K562 (cell line): ENCODE measurements at regions not wholly inside any gene's neighbourhood (a gene's known extent, or its start where the extent isn't known, plus 50 kb on each side); places are given as distances from the start of the nearest gene placed in this dataset.
A peak's percentile ranks its signal among the peaks of the same experiment; 100 is the strongest.

Experiments used
- ATAC-seq: fragments of 200-7000 bp; cut with Tn5 transposase; 3 replicates; pipeline ENCODE4 v1.9.1; 2020; ENCODE audit warnings: moderate library complexity
- BruUV-seq: library from RNA; stranded (reverse); fragments of 400-500 nt; replicated peaks from 2 replicates; lab custom pipeline; 2021; lab: Mats Ljungman, UMichigan
- CTCF ChIA-PET: fragments of 300-600 bp; formaldehyde crosslinking; extraction: SDS; loops from one replicate; lab custom pipeline; 2021; ENCODE audit warnings: low intra/inter-chr PET ratio; lab: Yijun Ruan, JAX
- POLR2A ChIA-PET: fragments of 300-600, 350-650 bp; sonication (Branson Sonifier 250); formaldehyde crosslinking; extraction: SDS; loops from one replicate; lab custom pipeline; 2021; ENCODE audit warnings: antibody characterized with exemption, inconsistent platforms; lab: Yijun Ruan, JAX
- DNase-seq, 4 experiments: peaks; one replicate each; pipeline versions ENCODE4 v3.0.0 to v3.0.0-alpha.2; 2011 to 2018; ENCODE audit warnings: low spot score in 3 of 4, mixed read lengths in 3 of 4; ENCODE audit errors: extremely low read depth in 1 of 4
- FAIRE-seq: peaks from 2 replicates; lab custom pipeline; 2011; peaks lifted over from hg19 to GRCh38; lab: Jason Lieb, UNC
- H2AFZ ChIP-seq: 2 replicates; pipeline ENCODE4 v1.6.0; 2011; ENCODE audit warnings: low read depth, low read length, control low read depth, inconsistent platforms
- H3K27ac ChIP-seq: fragments of 200-600 bp; 3 replicates; pipeline ENCODE4 v1.8.0; 2011; ENCODE audit warnings: low read depth, mild to moderate bottlenecking, control low read depth, inconsistent platforms, low read length, moderate library complexity, mixed read lengths; ENCODE audit errors: extremely low read depth
- H3K27me3 ChIP-seq, 2 experiments: fragments of 300-600 bp in 1 of 2; 2 replicates in 1 of 2; 3 replicates in 1 of 2; pipeline versions ENCODE4 v1.6.0 to v1.8.0; 2011; ENCODE audit warnings: inconsistent platforms in 2 of 2, low read length in 2 of 2, mild to moderate bottlenecking in 1 of 2, mixed read lengths in 1 of 2, moderate library complexity in 1 of 2; ENCODE audit not compliant: control insufficient read depth in 2 of 2, insufficient read depth in 2 of 2
- H3K36me3 ChIP-seq: fragments of 300-600 bp; 3 replicates; pipeline ENCODE4 v1.8.0; 2011; ENCODE audit warnings: mild to moderate bottlenecking, low read length, inconsistent platforms; ENCODE audit not compliant: control insufficient read depth, insufficient read depth
- H3K4me1 ChIP-seq, 2 experiments: fragments of 200-600 bp in 1 of 2; replicated peaks in 1 of 2; 2 replicates in 1 of 2; 3 replicates in 1 of 2; pipeline versions ENCODE4 v1.5.1 to v1.8.0; 2011; ENCODE audit warnings: inconsistent platforms in 2 of 2, low read length in 2 of 2, mild to moderate bottlenecking in 1 of 2, mixed read lengths in 1 of 2, moderate library complexity in 1 of 2; ENCODE audit not compliant: control insufficient read depth in 2 of 2, insufficient read depth in 2 of 2
- H3K4me2 ChIP-seq: 2 replicates; pipeline ENCODE4 v1.6.1; 2011; ENCODE audit warnings: low read length, control low read depth, inconsistent platforms, mixed read lengths; ENCODE audit not compliant: insufficient read depth
- H3K4me3 ChIP-seq: fragments of 200-600 bp; sonication (generic), shearing (Covaris generic); 2 replicates; pipeline ENCODE4 v1.5.1; 2016; ENCODE audit warnings: control low read depth, inconsistent platforms
- H3K79me2 ChIP-seq: fragments of 200-600 bp; 3 replicates; pipeline ENCODE4 v1.8.0; 2011; ENCODE audit warnings: low read length, inconsistent platforms; ENCODE audit not compliant: control insufficient read depth, insufficient read depth
- H3K9ac ChIP-seq, 2 experiments: 2 replicates each; pipeline versions ENCODE4 v1.6.0 to v1.6.1; 2011; ENCODE audit warnings: low read depth in 2 of 2, low read length in 2 of 2, control low read depth in 1 of 2, inconsistent platforms in 1 of 2, mild to moderate bottlenecking in 1 of 2, mixed read lengths in 1 of 2; ENCODE audit not compliant: insufficient read depth in 1 of 2
- H3K9me1 ChIP-seq: one replicate; pipeline ENCODE4 v1.6.0; 2011; ENCODE audit warnings: inconsistent platforms, mild to moderate bottlenecking, low read length, moderate library complexity; ENCODE audit not compliant: control insufficient read depth, insufficient read depth
- H3K9me3 ChIP-seq: replicated peaks from 2 replicates; pipeline ENCODE4 v1.5.1; 2011; ENCODE audit warnings: low read depth, low read length, inconsistent platforms; ENCODE audit not compliant: control insufficient read depth, insufficient read depth
- H4K20me1 ChIP-seq: replicated peaks from 2 replicates; pipeline ENCODE4 v1.6.1; 2011; ENCODE audit warnings: low read length, inconsistent platforms, mixed read lengths; ENCODE audit not compliant: control insufficient read depth, insufficient read depth
- DMBX1 ChIP-seq: fragments of 250-450 bp; sonication (Bioruptor Pico); IDR thresholded peaks from 2 replicates; pipeline ENCODE4 v1.8.0; 2022; ENCODE audit warnings: inconsistent platforms, mild to moderate bottlenecking, moderate library complexity, borderline replicate concordance
- GABPA ChIP-seq: fragments of 200-800 bp; sonication (Bioruptor generic); conservative IDR thresholded peaks from 2 replicates; pipeline ENCODE4 v1.6.1; 2016; ENCODE audit warnings: low read depth, missing genetic modification characterization, missing compliant biosample characterization
- SLC30A9 ChIP-seq: fragments of 250-450 bp; sonication (Bioruptor Pico); IDR thresholded peaks from 2 replicates; pipeline ENCODE4 v1.8.0; 2022; ENCODE audit warnings: mild to moderate bottlenecking, moderate library complexity
- TCF7L2 ChIP-seq: fragments of 150-350 bp; IDR thresholded peaks from 2 replicates; pipeline ENCODE4 v1.6.1; 2016; ENCODE audit warnings: low read depth, mild to moderate bottlenecking, low read length, moderate library complexity
- ZKSCAN1 ChIP-seq: fragments of 150-350 bp; IDR thresholded peaks from 2 replicates; pipeline ENCODE4 v1.6.1; 2016; ENCODE audit warnings: low read depth, low read length
- ZNF766 ChIP-seq: fragments of 200-800 bp; sonication (Bioruptor generic); conservative IDR thresholded peaks from 2 replicates; pipeline ENCODE4 v1.6.1; 2016; ENCODE audit warnings: missing genetic modification characterization, missing compliant biosample characterization
- ZNF778 ChIP-seq: fragments of 450-650 bp; formaldehyde crosslinking; IDR thresholded peaks from 2 replicates; pipeline ENCODE4 v1.4.0; 2020; ENCODE audit warnings: mild to moderate bottlenecking, moderate library complexity
- ZNF785 ChIP-seq: fragments of 250-450 bp; sonication (Bioruptor Pico); IDR thresholded peaks from 2 replicates; pipeline ENCODE4 v1.4.0; 2020; ENCODE audit warnings: mild to moderate bottlenecking
- ZNF79 ChIP-seq: fragments of 250-450 bp; sonication (Bioruptor Pico); IDR thresholded peaks from 2 replicates; pipeline ENCODE4 v1.4.0; 2020; ENCODE audit warnings: low read depth, mild to moderate bottlenecking, moderate library complexity
- WGBS: fragments of 100-300 bp; shearing (Covaris generic); methylation state at CpG from one replicate; pipeline ENCODE4 v1.1.6; 2016; ENCODE audit warnings: low coverage, mixed read lengths; ENCODE audit not compliant: insufficient coverage; ENCODE audit errors: missing lambda C conversion rate; 5-methylcytosine and 5-hydroxymethylcytosine counted together
- in situ Hi-C: fragments of 300-500 bp; cut with MboI; formaldehyde crosslinking; loops from 4 replicates; pipeline ENCODE4 v1.15.0; 2018; ENCODE audit warnings: inconsistent platforms, mixed read lengths
- intact Hi-C: fragments of 100-400 bp; cut with micrococcal nuclease; formaldehyde crosslinking; loops from 2 replicates; pipeline ENCODE4 v1.14.2; 2022

DNA sequence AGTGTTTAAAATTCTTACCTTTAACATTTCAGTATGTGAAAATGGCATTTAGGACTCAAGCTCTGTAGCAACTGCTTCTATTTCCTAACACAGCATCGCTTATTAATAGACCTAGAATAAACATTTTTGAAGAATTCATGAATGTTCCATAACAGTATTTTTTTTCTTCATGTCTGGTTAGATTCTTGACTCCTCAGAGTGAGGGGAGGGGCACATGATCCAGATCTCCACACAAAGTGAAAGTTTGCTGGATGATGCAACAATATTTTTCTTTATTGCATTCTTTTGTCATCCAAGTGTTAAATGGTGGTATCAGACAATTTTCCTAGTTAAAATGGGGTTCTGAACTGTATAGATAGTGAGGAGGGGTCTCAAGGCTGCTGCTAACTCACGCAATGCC is 130.8 kb upstream of the MAN2A1 start (continued):
- 0 out of 2 replicates have a peak, but pooled peaks have one; percentile 22 for TF ChIP-seq DMBX1
- TF ChIP-seq ZKSCAN1 = no peak

DNA sequence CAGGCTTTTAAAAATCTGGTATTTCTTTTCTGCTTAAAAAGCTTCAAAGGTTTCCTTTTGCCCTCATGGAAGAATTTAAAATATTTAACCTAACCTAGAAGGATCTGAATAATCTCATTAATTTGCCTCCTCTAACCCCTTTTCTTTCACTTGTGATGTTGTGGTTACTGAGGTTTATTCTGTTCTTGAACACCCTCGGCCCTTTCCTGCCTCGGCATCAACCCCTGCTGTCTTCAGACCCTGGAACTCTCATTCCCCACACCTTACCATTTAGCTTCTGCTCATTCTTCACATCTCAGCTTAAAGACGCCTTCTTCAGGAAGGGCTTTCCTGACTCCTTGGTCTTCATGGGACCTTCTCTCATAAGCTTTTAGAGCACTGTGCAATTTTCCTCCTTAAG is 131.4 kb upstream of the MAN2A1 start:
- TF ChIP-seq ZNF766 = peak; percentile 86
- TF ChIP-seq SLC30A9 (CRISPR knock-in tag) = no peak
- no peak for TF ChIP-seq ZNF79 (CRISPR knock-in tag)
- TF ChIP-seq GABPA (tag) = no peak
- TF ChIP-seq ZNF785 = no peak
- no peak for TF ChIP-seq ZNF778 (CRISPR knock-in tag)
- TF ChIP-seq TCF7L2 = no peak
- no peak for TF ChIP-seq DMBX1
- no peaks in the 10 kb centered on the region for H3K36me3 ChIP-seq
- H3K9me3 ChIP-seq = no peaks in the 10 kb centered on the region
- H3K4me1 ChIP-seq = peaks cover 0 to 15% of the 10 kb centered on the region in 2 experiments; a peak in 3 of 5 replicates
- FAIRE-seq (no peak), DNase-seq (no peak), ATAC-seq (0 out of 3 replicates have a peak, but pooled peaks have one; percentile 23)
- H3K4me2 ChIP-seq = no peak overlapping the region; the same call in 1 of the 2 replicates
- intact Hi-C loops = no loop called here
- no TSS peak for BruUV-seq
- H3K9me1 ChIP-seq = no peaks in the 10 kb centered on the region
- no peak overlapping the region for H3K4me3 ChIP-seq
- no peaks in the 10 kb centered on the region for H3K27me3 ChIP-seq
- POLR2A ChIA-PET = no interaction called here
- H3K27ac ChIP-seq = no peak overlapping the region
- no peaks in the 10 kb centered on the region for H3K79me2 ChIP-seq
- peak overlapping the region; percentile 50 for H2AFZ ChIP-seq
- WGBS = 31% methylated on average over 3 of the region's 3 CpGs
- CTCF ChIA-PET = no interaction called here
- in situ Hi-C loops = no loop called here
- H3K9ac ChIP-seq = no peak overlapping the region
- H4K20me1 ChIP-seq = no peaks in the 10 kb centered on the region
